IMR-90 (cell line): ENCODE measurements at regions not wholly inside any gene's neighbourhood (a gene's known extent, or its start where the extent isn't known, plus 50 kb on each side); places are given as distances from the start of the nearest gene placed in this dataset.

ENCODE experiments used
- BHLHE40 ChIP-seq: fragments of 150-350 bp; IDR thresholded peaks from 2 replicates; pipeline ENCODE4 v1.6.1; 2016; ENCODE audit warnings: mild to moderate bottlenecking, low read depth, low read length
- CEBPB ChIP-seq: IDR thresholded peaks from 2 replicates; pipeline ENCODE4 v1.6.1; 2012; ENCODE audit warnings: low read depth, low read length, improper control_type of control experiment
- CHD1 ChIP-seq: IDR thresholded peaks from 2 replicates; pipeline ENCODE4 v1.6.1; 2012; ENCODE audit warnings: low read depth, low read length, improper control_type of control experiment
- MXI1 ChIP-seq: IDR thresholded peaks from 2 replicates; pipeline ENCODE4 v1.6.1; 2012; ENCODE audit warnings: low read depth, mild to moderate bottlenecking, low read length, moderate library complexity, borderline replicate concordance
- NFE2L2 ChIP-seq: fragments of 150-350 bp; IDR thresholded peaks from 2 replicates; pipeline ENCODE4 v1.6.1; 2016; ENCODE audit warnings: low read depth, mild to moderate bottlenecking, low read length
- POLR2A ChIP-seq: IDR thresholded peaks from 2 replicates; pipeline ENCODE4 v1.6.1; 2012; ENCODE audit warnings: mild to moderate bottlenecking, low read depth, low read length
- RAD21 ChIP-seq: IDR thresholded peaks from 2 replicates; pipeline ENCODE4 v1.6.1; 2012; ENCODE audit warnings: low read length, improper control_type of control experiment
- RCOR1 ChIP-seq: IDR thresholded peaks from 2 replicates; pipeline ENCODE4 v1.6.1; 2012; ENCODE audit warnings: mild to moderate bottlenecking, low read length, improper control_type of control experiment; ENCODE audit not compliant: insufficient replicate concordance
- RFX5 ChIP-seq: IDR thresholded peaks from 2 replicates; pipeline ENCODE4 v1.8.0; 2012; ENCODE audit warnings: low read depth, mild to moderate bottlenecking, low read length, moderate library complexity
- TF ChIP-seq, protein P1 (sequence below): conservative IDR thresholded peaks from 2 replicates; pipeline ENCODE4 v1.5.1; 2012; ENCODE audit warnings: mild to moderate bottlenecking, low read depth, low read length, improper control_type of control experiment
- TF ChIP-seq, protein P2 (sequence below): fragments of 150-350 bp; IDR thresholded peaks from 2 replicates; pipeline ENCODE4 v1.6.1; 2016; ENCODE audit warnings: low read depth, mild to moderate bottlenecking, low read length, moderate library complexity, borderline replicate concordance
- TF ChIP-seq, protein P3 (sequence below): fragments of 150-350 bp; IDR thresholded peaks from 2 replicates; pipeline ENCODE4 v1.6.1; 2017; ENCODE audit warnings: mild to moderate bottlenecking, antibody characterized with exemption, low read length, low read depth

DNA sequence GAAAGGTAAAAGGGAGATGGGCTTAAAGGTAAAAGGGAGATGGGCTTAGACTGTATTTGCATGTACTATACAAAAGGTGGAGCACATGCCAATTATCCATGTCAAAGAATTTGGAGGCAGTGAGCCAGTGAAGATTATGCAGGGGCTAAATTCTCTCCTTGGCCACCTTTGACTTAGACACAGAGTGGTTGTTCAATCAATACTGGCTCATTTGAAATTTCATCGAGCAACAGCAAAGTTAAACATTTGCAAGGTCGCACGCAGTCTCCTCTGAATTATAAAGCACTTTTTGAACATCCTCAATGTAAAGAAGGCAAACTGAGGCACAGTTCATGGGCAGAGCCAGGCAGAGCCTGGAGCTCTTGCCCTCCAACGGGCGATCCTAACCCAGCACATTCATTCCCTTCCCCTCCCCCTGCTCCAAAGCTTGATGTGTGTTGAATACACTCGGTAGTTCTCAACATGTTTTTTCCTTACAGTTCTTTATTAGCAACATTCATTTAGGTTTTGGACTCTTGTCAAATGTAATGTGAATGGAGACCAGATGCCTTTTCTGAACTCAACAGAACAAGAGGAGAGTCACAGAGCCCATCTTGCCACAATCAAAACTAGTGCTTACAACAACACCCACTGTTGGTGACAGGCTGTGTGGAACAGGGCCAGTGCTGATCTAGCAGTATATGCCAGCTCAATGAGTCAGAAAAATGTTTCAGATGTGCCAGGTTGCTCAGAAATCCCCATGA, 169.7 kb upstream of the G2E3 start:
- TF ChIP-seq, protein P1, sequence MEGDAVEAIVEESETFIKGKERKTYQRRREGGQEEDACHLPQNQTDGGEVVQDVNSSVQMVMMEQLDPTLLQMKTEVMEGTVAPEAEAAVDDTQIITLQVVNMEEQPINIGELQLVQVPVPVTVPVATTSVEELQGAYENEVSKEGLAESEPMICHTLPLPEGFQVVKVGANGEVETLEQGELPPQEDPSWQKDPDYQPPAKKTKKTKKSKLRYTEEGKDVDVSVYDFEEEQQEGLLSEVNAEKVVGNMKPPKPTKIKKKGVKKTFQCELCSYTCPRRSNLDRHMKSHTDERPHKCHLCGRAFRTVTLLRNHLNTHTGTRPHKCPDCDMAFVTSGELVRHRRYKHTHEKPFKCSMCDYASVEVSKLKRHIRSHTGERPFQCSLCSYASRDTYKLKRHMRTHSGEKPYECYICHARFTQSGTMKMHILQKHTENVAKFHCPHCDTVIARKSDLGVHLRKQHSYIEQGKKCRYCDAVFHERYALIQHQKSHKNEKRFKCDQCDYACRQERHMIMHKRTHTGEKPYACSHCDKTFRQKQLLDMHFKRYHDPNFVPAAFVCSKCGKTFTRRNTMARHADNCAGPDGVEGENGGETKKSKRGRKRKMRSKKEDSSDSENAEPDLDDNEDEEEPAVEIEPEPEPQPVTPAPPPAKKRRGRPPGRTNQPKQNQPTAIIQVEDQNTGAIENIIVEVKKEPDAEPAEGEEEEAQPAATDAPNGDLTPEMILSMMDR, result no peak
- no peak for TF ChIP-seq RCOR1
- TF ChIP-seq RAD21, result no peak
- no peak for TF ChIP-seq POLR2A
- TF ChIP-seq NFE2L2, result no peak
- no peak for TF ChIP-seq BHLHE40
- no peak for TF ChIP-seq MXI1
- no peak for TF ChIP-seq CHD1
- TF ChIP-seq CEBPB, result no peak
- TF ChIP-seq, protein P2, sequence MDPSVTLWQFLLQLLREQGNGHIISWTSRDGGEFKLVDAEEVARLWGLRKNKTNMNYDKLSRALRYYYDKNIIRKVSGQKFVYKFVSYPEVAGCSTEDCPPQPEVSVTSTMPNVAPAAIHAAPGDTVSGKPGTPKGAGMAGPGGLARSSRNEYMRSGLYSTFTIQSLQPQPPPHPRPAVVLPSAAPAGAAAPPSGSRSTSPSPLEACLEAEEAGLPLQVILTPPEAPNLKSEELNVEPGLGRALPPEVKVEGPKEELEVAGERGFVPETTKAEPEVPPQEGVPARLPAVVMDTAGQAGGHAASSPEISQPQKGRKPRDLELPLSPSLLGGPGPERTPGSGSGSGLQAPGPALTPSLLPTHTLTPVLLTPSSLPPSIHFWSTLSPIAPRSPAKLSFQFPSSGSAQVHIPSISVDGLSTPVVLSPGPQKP, result no peak
- TF ChIP-seq, protein P3, sequence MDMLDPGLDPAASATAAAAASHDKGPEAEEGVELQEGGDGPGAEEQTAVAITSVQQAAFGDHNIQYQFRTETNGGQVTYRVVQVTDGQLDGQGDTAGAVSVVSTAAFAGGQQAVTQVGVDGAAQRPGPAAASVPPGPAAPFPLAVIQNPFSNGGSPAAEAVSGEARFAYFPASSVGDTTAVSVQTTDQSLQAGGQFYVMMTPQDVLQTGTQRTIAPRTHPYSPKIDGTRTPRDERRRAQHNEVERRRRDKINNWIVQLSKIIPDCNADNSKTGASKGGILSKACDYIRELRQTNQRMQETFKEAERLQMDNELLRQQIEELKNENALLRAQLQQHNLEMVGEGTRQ, result no peak
- no peak for TF ChIP-seq RFX5
